GM21576 (cell line): ENCODE measurements at regions not wholly inside any gene's neighbourhood (a gene's known extent, or its start where the extent isn't known, plus 50 kb on each side); places are given as distances from the start of the nearest gene placed in this dataset.

Experiments
- ATAC-seq: cut with Tn5 transposase; IDR thresholded peaks from one replicate; pipeline ENCODE4 v1.9.1; 2021; ENCODE audit warnings: mild to moderate bottlenecking, moderate library complexity; ENCODE audit not compliant: unreplicated experiment

DNA sequence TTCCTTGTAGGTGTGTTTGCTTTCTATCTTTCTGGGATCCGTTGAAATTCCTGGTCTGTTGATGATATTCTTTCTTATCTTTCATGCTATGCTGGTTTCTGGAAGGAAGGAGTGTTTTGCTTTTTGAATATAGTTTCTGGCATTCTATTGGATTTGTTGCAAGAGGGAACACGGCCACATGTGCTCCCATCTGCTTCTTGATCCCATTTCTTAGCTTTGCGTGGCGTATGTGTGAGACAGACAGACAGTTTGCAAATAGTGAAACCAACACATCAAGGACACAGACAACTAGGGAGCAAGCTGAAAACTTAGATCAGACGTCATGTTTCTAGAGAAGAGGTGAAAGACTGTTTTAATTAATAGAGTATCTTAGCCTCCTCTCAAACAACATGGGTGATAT lies 261.9 kb upstream of the PUDP start:
- ATAC-seq: no peak

- ATAC-seq: no peak
These were observed 251.4 kb upstream of the PUDP start for GRCh38 chrX:7399373-7399772.

DNA sequence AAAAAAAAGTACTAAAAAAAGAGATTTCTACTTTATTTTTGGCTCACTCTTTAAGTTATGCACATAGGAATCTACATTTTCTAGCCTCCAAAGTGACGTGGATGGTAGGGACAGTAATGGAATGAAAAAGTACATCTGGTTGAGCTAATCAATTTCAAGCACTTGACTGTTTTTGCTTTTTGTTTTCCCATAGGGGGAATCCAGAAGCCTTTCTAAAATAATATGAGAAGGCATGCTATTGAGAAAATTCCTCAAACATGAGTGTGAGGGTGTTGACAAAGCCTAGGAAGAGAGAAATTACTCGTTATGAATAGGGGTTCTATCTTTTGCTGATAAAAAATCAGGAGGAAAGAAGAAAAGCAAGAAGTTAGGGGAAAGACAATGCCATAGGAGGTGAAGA lies 242.5 kb upstream of the PUDP start:
- ATAC-seq: no peak

- no peak for ATAC-seq
These were observed 241.6 kb upstream of the PUDP start for GRCh38 chrX:7389576-7389975.

- no peak for ATAC-seq
These were observed 237.2 kb upstream of the PUDP start for GRCh38 chrX:7385131-7385530.

- ATAC-seq: no peak
These were observed 230.5 kb upstream of the PUDP start for GRCh38 chrX:7378406-7378805.

DNA sequence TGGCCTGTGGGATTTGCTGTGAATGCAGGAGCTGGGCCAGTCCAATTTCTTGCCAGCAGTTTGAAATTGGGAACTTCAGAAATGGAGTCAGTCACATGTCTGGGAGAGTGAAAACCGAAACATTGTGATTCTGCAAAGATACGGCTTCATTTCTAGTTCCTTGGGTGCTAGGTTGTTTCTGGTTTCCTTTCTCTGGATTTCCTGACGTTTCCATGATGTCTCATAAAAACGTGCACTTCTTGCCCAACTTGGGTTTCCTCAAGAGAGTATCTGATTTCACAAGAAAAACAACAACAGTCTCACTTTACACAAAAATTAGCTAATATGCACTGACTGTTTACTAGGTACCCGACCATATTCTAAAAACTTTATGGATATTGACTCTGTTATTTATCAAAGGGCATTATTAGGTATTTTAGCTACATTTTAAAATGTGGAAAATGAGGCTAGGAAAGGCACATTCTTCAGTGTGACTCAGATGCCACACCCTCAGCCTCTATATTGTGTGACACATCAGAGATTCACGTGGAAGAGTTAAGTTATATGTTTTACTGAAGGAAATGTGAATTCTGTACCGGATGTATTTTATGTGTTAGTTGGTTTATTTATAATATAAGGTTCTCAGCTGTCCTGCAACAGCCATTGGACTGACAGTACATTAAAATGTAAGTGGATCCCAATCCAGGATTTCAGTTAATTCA lies 225.0 kb upstream of the PUDP start:
- ATAC-seq: no peak

- no peak for ATAC-seq
These were observed 214.2 kb upstream of the PUDP start for GRCh38 chrX:7362111-7362510.

- no peak for ATAC-seq
These were observed 204.0 kb upstream of the PUDP start for GRCh38 chrX:7351926-7352325.

DNA sequence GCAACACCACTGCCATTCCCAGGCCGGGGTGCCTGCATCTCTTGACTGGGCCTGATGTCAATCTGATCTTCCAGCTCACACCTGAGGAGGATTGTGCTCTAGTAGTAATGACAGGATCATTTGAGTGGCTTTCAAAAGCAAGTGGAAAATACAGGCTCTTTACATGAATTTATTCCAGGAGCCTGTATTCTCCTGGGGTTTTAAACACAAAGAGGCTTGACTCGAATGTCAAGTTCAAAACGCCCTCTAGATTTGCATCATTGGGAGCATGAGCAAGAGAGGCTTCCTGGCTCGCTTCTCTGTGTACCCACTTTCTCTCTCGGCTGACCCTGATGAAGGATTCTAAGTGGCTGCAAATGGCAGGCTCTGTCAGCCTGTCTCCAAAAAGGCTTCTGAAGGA lies 199.5 kb upstream of the PUDP start:
- no peak for ATAC-seq

DNA sequence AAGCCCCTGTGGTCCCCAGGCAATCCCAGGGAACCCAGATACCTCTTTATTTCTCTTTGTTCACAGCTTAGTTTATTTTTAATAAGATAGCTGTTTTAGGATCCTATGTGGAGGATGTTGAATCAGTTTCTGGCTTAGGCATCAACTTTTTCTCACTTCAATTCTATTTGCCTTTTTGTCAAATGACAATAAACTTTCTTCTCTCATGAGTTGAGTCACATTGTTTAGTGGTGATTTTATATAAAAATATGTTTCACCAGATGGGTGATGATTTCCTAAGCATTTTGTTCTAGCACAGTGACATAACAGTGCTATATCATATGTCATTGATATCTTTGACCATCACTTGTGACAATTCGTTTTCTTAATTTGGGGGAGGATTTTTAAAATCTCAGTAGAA lies 198.1 kb upstream of the PUDP start:
- no peak for ATAC-seq

GRCh38 chrX:7343181-7343580 lies 195.2 kb upstream of the PUDP start:
- no peak for ATAC-seq

- ATAC-seq: peak; percentile 49
These were observed 187.9 kb upstream of the PUDP start for GRCh38 chrX:7335816-7336362.

DNA sequence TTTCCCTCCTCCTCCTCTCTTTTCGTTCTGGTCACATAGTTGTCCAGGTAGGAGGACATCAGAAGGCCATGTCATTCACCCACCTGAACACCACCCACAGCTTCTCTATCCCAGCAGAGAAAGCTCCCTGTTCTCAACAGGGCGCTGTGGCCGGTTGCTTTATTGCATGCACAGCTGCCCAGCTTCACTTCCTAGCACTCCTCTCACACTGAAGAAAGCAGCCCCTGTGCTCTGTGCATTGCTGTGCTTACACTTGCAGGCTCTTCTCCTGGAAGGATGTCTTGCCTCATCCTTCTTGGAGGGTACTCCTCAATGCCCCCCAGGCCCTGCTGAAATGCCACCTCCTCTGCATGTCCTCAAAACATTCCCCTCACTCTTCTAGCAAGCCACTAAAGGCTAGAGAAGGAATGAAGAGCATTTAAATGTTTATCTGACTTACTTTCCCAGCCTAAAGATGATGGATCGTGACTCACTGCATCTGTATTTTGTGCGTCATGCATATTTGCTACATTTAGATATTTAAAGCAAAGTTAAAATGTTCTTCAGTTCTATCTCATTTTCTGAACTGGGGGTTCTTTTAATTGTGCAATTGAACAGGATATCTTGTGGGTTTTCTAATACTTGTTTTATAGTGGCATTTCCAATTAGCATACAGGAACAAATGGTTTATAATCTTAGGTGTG lies 186.4 kb upstream of the PUDP start:
- no peak for ATAC-seq

- no peak for ATAC-seq
These were observed 183.2 kb upstream of the PUDP start for GRCh38 chrX:7330971-7331746.

DNA sequence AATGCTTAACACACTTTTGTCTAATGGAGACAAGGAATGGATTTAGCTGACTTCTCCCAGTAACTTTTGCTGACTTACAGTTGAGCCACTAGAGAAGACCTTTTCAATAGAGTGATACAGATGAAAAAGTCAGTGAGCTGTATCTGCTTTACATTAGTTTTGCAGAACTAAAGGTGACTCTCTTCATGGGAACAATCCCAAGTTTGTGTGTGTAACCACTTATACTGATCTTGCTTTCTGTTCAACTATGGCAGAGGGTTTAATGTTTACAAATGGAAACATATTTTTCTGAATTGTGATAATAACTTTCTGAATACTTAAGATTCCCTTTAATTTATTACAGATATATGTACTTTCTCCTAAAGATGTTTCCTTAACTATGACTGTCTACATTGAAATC lies 182.6 kb upstream of the PUDP start:
- no peak for ATAC-seq

- ATAC-seq: no peak
These were observed 170.7 kb upstream of the PUDP start for GRCh38 chrX:7318661-7319060.

DNA sequence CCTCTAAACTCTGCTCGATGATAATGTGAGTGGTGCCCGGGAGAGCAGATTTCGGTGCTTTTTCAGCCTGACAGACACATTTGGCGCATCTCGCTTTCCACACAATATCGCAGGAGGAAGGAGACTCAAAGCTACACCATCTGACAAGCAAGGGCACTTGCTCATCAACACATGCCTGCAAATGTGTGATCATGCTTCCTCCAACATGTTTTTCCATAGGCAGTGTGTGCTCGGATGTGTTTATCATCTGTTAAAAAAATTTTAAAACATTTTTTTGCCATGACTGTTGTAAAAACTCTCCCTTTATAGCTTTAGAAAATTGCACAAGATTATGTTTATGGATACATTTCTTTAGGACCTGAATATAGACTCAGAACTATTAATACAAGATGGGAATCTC lies 170.3 kb upstream of the PUDP start:
- no peak for ATAC-seq

DNA sequence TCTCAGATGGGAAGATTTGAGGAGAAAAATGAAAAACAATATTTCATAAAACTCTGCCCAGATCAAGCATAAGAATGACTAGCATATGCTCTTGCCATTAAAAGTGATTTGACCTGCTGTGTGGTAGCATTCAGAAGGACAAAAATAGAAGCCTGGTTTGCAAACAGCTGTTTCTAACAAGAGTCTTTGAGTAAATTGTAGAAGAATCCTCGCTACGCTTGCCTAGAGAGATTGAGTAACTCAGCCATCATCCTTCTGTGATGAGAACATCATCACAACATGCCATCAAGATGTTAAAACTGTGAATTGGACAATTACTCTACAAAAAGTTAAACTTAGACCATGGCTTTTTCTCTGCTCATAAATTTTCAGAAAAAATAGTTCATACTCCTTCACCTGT lies 168.9 kb upstream of the PUDP start:
- ATAC-seq: no peak

DNA sequence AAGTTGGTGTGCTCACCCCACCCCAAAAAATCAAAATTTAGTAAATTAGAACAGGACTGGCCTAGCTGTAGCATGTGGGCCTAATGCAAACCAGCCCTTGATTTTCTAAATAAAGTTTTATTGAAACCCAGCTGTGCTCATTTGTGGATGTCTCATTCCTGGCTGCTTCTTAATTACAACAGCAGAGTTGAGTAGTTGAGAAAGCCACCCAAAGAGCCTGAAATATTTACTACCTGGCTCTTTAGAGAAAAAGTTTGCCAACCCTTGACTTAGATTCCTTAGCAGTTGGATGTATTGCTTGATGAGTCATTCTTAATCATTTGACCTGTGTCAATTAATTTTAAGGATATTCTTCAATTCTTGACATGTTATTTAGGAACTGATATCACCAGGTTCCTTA lies 168.3 kb upstream of the PUDP start:
- ATAC-seq: no peak

- ATAC-seq: no peak
These were observed 166.5 kb upstream of the PUDP start for GRCh38 chrX:7314425-7314824.

DNA sequence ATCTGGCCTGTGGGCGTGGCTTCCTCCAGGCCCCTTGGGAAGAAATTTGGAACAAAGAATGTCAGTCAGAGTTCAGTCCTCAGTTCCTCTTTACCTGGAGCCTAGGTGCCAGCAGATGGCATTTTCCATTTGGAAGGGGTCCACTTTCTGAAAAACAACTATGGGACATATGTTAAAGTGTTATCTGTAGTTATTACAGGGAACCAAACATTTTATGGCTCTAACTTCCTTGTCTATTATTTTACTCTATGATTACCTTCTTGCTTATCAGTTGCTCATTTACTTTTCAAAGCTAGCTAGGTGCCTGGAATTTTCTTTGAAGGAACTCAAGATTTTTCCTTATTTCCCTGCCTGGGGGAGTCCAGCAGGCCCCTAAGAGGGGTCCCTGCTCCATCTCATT lies 159.8 kb upstream of the PUDP start:
- ATAC-seq: no peak
